GM21528 (cell line): ENCODE measurements at regions not wholly inside any gene's neighbourhood (a gene's known extent, or its start where the extent isn't known, plus 50 kb on each side); places are given as distances from the start of the nearest gene placed in this dataset.
"Not testable (repeated sequence)": the region's sequence is repeated elsewhere in the genome, so short reads cannot be mapped to it uniquely, and the experiment has no call there.

Source experiments
- ATAC-seq: cut with Tn5 transposase; IDR thresholded peaks from one replicate; pipeline ENCODE4 v1.9.1; 2021; ENCODE audit warnings: mild to moderate bottlenecking, moderate library complexity; ENCODE audit not compliant: unreplicated experiment, low FRiP score

GRCh38 chr21:8377093-8377841 is 2144.1 kb upstream of the TPTE start:
- ATAC-seq = peak; percentile 78

- peak; percentile 60 for ATAC-seq
These were observed 2140.8 kb upstream of the TPTE start for GRCh38 chr21:8380419-8381079.

GRCh38 chr21:8388169-8388939 is 2133.0 kb upstream of the TPTE start:
- ATAC-seq = not testable (repeated sequence)

- ATAC-seq = not testable (repeated sequence)
These were observed 2132.5 kb upstream of the TPTE start for GRCh38 chr21:8388940-8389238.

- ATAC-seq = not testable (repeated sequence)
These were observed 2130.7 kb upstream of the TPTE start for GRCh38 chr21:8390550-8391171.

GRCh38 chr21:8394380-8394779 is 2127.0 kb upstream of the TPTE start:
- peak; percentile 90 for ATAC-seq

- not testable (repeated sequence) for ATAC-seq
These were observed 2125.4 kb upstream of the TPTE start for GRCh38 chr21:8395992-8396391.

- ATAC-seq = not testable (repeated sequence)
These were observed 2122.4 kb upstream of the TPTE start for GRCh38 chr21:8398870-8399437.

GRCh38 chr21:8399866-8400265 is 2121.5 kb upstream of the TPTE start:
- not testable (repeated sequence) for ATAC-seq

- not testable (repeated sequence) for ATAC-seq
These were observed 2119.6 kb upstream of the TPTE start for GRCh38 chr21:8401799-8402198.

GRCh38 chr21:8406331-8406730 is 2115.1 kb upstream of the TPTE start:
- ATAC-seq = not testable (repeated sequence)

GRCh38 chr21:8411139-8411671 is 2110.2 kb upstream of the TPTE start:
- ATAC-seq = not testable (repeated sequence)

GRCh38 chr21:8419925-8420560 is 2101.3 kb upstream of the TPTE start:
- peak; percentile 93 for ATAC-seq

- ATAC-seq = peak; percentile 52
These were observed 2093.4 kb upstream of the TPTE start for GRCh38 chr21:8427790-8428667.

- peak; percentile 82 for ATAC-seq
These were observed 2092.5 kb upstream of the TPTE start for GRCh38 chr21:8428668-8429456.

- not testable (repeated sequence) for ATAC-seq
These were observed 2086.7 kb upstream of the TPTE start for GRCh38 chr21:8434710-8435109.

GRCh38 chr21:8443093-8443492 is 2078.3 kb upstream of the TPTE start:
- not testable (repeated sequence) for ATAC-seq

GRCh38 chr21:8449807-8450206 is 2071.6 kb upstream of the TPTE start:
- not testable (repeated sequence) for ATAC-seq
